PC-9 (cell line): ENCODE measurements at regions not wholly inside any gene's neighbourhood (a gene's known extent, or its start where the extent isn't known, plus 50 kb on each side); places are given as distances from the start of the nearest gene placed in this dataset.

Experiments
- BruUV-seq: library from RNA; stranded (reverse); fragments of 400-500 nt; replicated peaks from 2 replicates; lab custom pipeline; 2021; lab: Mats Ljungman, UMichigan
- CTCF ChIA-PET: fragments of 300-600 bp; sonication (Branson Sonifier 250); formaldehyde crosslinking; loops from one replicate; lab custom pipeline; 2022; ENCODE audit warnings: antibody characterized with exemption; lab: Charles Lee
- POLR2A ChIA-PET: fragments of 300-600 bp; sonication (Branson Sonifier 250); formaldehyde crosslinking; loops from one replicate; lab custom pipeline; 2022; ENCODE audit warnings: antibody characterized with exemption; ENCODE audit not compliant: unreplicated experiment; lab: Charles Lee
- DNase-seq, 2 experiments: peaks; one replicate each; pipeline versions ENCODE4 v3.0.0 to v3.0.0-alpha.2; 2015 to 2022; ENCODE audit warnings: mixed read lengths in 1 of 2
- H2AFZ ChIP-seq: fragments of 200-600 bp; sonication (generic); 2 replicates; pipeline ENCODE4 v1.8.1; 2017; ENCODE audit warnings: antibody characterized with exemption
- H3F3A ChIP-seq: fragments of 200-600 bp; sonication (generic); 2 replicates; pipeline ENCODE4 v1.8.1; 2017; ENCODE audit warnings: antibody characterized with exemption, mild to moderate bottlenecking, low read depth; ENCODE audit not compliant: insufficient read depth
- H3K27ac ChIP-seq: fragments of 200-600 bp; sonication (generic); 2 replicates; pipeline ENCODE4 v1.6.1; 2016; ENCODE audit warnings: mixed run types
- H3K27me3 ChIP-seq: fragments of 200-600 bp; sonication (generic); 2 replicates; pipeline ENCODE4 v1.6.1; 2016; ENCODE audit warnings: low read depth, mixed run types; ENCODE audit not compliant: insufficient read depth
- H3K36me3 ChIP-seq: fragments of 200-600 bp; sonication (generic); 2 replicates; pipeline ENCODE4 v1.6.1; 2016; ENCODE audit warnings: low read depth, mixed run types
- H3K4me1 ChIP-seq: fragments of 200-600 bp; sonication (generic); replicated peaks from 2 replicates; pipeline ENCODE4 v1.6.1; 2016; ENCODE audit warnings: mixed run types; ENCODE audit not compliant: insufficient read depth
- H3K4me2 ChIP-seq: fragments of 200-600 bp; sonication (generic); 2 replicates; pipeline ENCODE4 v1.6.1; 2017; ENCODE audit warnings: mixed run types
- H3K4me3 ChIP-seq: fragments of 200-600 bp; sonication (generic); 2 replicates; pipeline ENCODE4 v1.6.1; 2016; ENCODE audit warnings: mixed run types
- H3K79me2 ChIP-seq: fragments of 200-600 bp; sonication (generic); 2 replicates; pipeline ENCODE4 v1.6.1; 2017; ENCODE audit warnings: low read depth, mixed run types
- H3K9me2 ChIP-seq: fragments of 200-600 bp; sonication (generic); 2 replicates; pipeline ENCODE4 v1.8.1; 2017; ENCODE audit warnings: mild to moderate bottlenecking; ENCODE audit not compliant: insufficient read depth
- H3K9me3 ChIP-seq: fragments of 200-600 bp; sonication (generic); 2 replicates; pipeline ENCODE4 v1.8.1; 2016; ENCODE audit warnings: low read depth; ENCODE audit not compliant: insufficient read depth
- H4K20me1 ChIP-seq: fragments of 200-600 bp; sonication (generic); 2 replicates; pipeline ENCODE4 v1.8.1; 2017; ENCODE audit not compliant: insufficient read depth
- CTCF ChIP-seq: fragments of 200-600 bp; sonication (generic); conservative IDR thresholded peaks from 2 replicates; pipeline ENCODE4 v1.6.1; 2017; ENCODE audit warnings: mixed run types, antibody characterized with exemption, mild to moderate bottlenecking, moderate library complexity
- EZH2 ChIP-seq: fragments of 200-600 bp; sonication (generic); IDR thresholded peaks from 2 replicates; pipeline ENCODE4 v1.8.0; 2017; ENCODE audit warnings: antibody characterized with exemption, low read depth
- intact Hi-C: fragments of 100-400 bp; cut with micrococcal nuclease; formaldehyde crosslinking; loops from one replicate; pipeline ENCODE4 v1.10.0; 2022; ENCODE audit not compliant: unreplicated experiment

- no peak for TF ChIP-seq EZH2
- TF ChIP-seq CTCF: no peak
- DNase-seq: no peak
- Histone ChIP-seq H3K4me1 (no peaks in the 10 kb centered on the region), H3K27ac (no peak overlapping the region), H3K9me3 (no peaks in the 10 kb centered on the region), H3F3A (no peaks in the 10 kb centered on the region), H3K9me2 (no peaks in the 10 kb centered on the region), H3K4me2 (no peak overlapping the region), H3K27me3 (no peaks in the 10 kb centered on the region), H3K79me2 (no peaks in the 10 kb centered on the region), H3K36me3 (no peaks in the 10 kb centered on the region), H4K20me1 (no peaks in the 10 kb centered on the region), H3K4me3 (no peak overlapping the region), H2AFZ (no peak overlapping the region)
- ChIA-PET CTCF (no interaction called here), POLR2A (interaction anchor here (0.6 kb wide), 1 partner anchor 483 kb away, joined by 3 read pairs; no protein-coding TSS in a partner anchor)
- intact Hi-C loops: no loop called here
- BruUV-seq: no TSS peak
These were observed 1651.5 kb downstream of the EFNA5 start for GRCh38 chr5:106019261-106019660.

GRCh38 chr5:106017243-106017857 is 1653.4 kb downstream of the EFNA5 start:
- no peaks in the 10 kb centered on the region for H3F3A ChIP-seq
- no peak overlapping the region for H3K4me3 ChIP-seq
- no peaks in the 10 kb centered on the region for H3K9me3 ChIP-seq
- H3K27ac ChIP-seq: no peak overlapping the region
- no peaks in the 10 kb centered on the region for H3K27me3 ChIP-seq
- ChIA-PET CTCF (no interaction called here), POLR2A (no interaction called here)
- H3K9me2 ChIP-seq: no peaks in the 10 kb centered on the region
- DNase-seq: no peak
- no peaks in the 10 kb centered on the region for H4K20me1 ChIP-seq
- TF ChIP-seq CTCF (no peak), EZH2 (no peak)
- no peak overlapping the region for H3K4me2 ChIP-seq
- H2AFZ ChIP-seq: no peak overlapping the region
- no peaks in the 10 kb centered on the region for H3K4me1 ChIP-seq
- BruUV-seq: no TSS peak
- intact Hi-C loops: no loop called here
- H3K79me2 ChIP-seq: no peaks in the 10 kb centered on the region
- H3K36me3 ChIP-seq: no peaks in the 10 kb centered on the region

GRCh38 chr5:106014262-106014661 is 1656.5 kb downstream of the EFNA5 start:
- H3F3A ChIP-seq: no peaks in the 10 kb centered on the region
- H2AFZ ChIP-seq: no peak overlapping the region
- H4K20me1 ChIP-seq: no peaks in the 10 kb centered on the region
- no peak for DNase-seq
- intact Hi-C loops: no loop called here
- CTCF ChIA-PET: no interaction called here
- H3K4me2 ChIP-seq: no peak overlapping the region
- H3K4me3 ChIP-seq: no peak overlapping the region
- H3K79me2 ChIP-seq: no peaks in the 10 kb centered on the region
- H3K27me3 ChIP-seq: no peaks in the 10 kb centered on the region
- H3K4me1 ChIP-seq: no peaks in the 10 kb centered on the region
- BruUV-seq: no TSS peak
- H3K36me3 ChIP-seq: no peaks in the 10 kb centered on the region
- H3K9me3 ChIP-seq: no peaks in the 10 kb centered on the region
- H3K9me2 ChIP-seq: no peaks in the 10 kb centered on the region
- no peak overlapping the region for H3K27ac ChIP-seq
- TF ChIP-seq CTCF (no peak), EZH2 (no peak)
- POLR2A ChIA-PET: interaction anchor here (0.6 to 0.7 kb wide), 2 partner anchors 72 to 232 kb away, joined by 3 to 4 read pairs; no protein-coding TSS in a partner anchor
